Left lobe of liver (tissue), 2 donors: ENCODE measurements at regions not wholly inside any gene's neighbourhood (a gene's known extent, or its start where the extent isn't known, plus 50 kb on each side); places are given as distances from the start of the nearest gene placed in this dataset.

ENCODE experiments used
- ATAC-seq: fragments of 200-7000 bp; cut with Tn5 transposase; one replicate; pipeline ENCODE4 v1.9.1; 2020; ENCODE audit warnings: mild to moderate bottlenecking, moderate library complexity
- DNase-seq: peaks from one replicate; pipeline ENCODE4 v3.0.0-alpha.2; 2020; ENCODE audit warnings: low spot score
- donor health status: DM: no; HTN: no; CAD: no; lungs with moderate emphysema.
- donor health status: DM: no; HTN: yes; CAD: no.

GRCh38 chr17:70230850-70231640, 61.7 kb downstream of the KCNJ2 start:
- ATAC-seq, result no peak
- DNase-seq, result no peak

GRCh38 chr17:70232466-70232865, 63.1 kb downstream of the KCNJ2 start:
- DNase-seq (no peak), ATAC-seq (no peak)

- no peak for DNase-seq
- no peak for ATAC-seq
Observed at GRCh38 chr17:70235252-70235651, 65.9 kb downstream of the KCNJ2 start.

- no peak for DNase-seq
- ATAC-seq, result no peak
Observed at GRCh38 chr17:70238228-70238627, 68.9 kb downstream of the KCNJ2 start.

- DNase-seq, result no peak
- ATAC-seq, result no peak
Observed at GRCh38 chr17:70238646-70239045, 69.3 kb downstream of the KCNJ2 start.

GRCh38 chr17:70239391-70239826, 70.1 kb downstream of the KCNJ2 start:
- DNase-seq (no peak), ATAC-seq (no peak)

GRCh38 chr17:70241071-70241470, 71.7 kb downstream of the KCNJ2 start:
- no peak for ATAC-seq

GRCh38 chr17:70242781-70243437, 73.6 kb downstream of the KCNJ2 start:
- no peak for ATAC-seq
- DNase-seq, result no peak

More at GRCh38 chr17:70241071-70241470, 71.7 kb downstream of the KCNJ2 start:
- DNase-seq, result no peak

- DNase-seq (no peak), ATAC-seq (no peak)
Observed at GRCh38 chr17:70251706-70252105, 82.4 kb downstream of the KCNJ2 start.

- ATAC-seq, result no peak
- DNase-seq, result no peak
Observed at GRCh38 chr17:70254735-70255460, 85.6 kb downstream of the KCNJ2 start.

GRCh38 chr17:70256751-70257150, 87.4 kb downstream of the KCNJ2 start:
- ATAC-seq (no peak), DNase-seq (no peak)

GRCh38 chr17:70258465-70258864, 89.1 kb downstream of the KCNJ2 start:
- ATAC-seq (no peak), DNase-seq (no peak)

GRCh38 chr17:70259400-70259799, 90.1 kb downstream of the KCNJ2 start:
- DNase-seq, result no peak
- no peak for ATAC-seq

- DNase-seq, result no peak
- no peak for ATAC-seq
Observed at GRCh38 chr17:70261170-70261569, 91.8 kb downstream of the KCNJ2 start.

GRCh38 chr17:70265471-70265870, 96.1 kb downstream of the KCNJ2 start:
- DNase-seq (no peak), ATAC-seq (no peak)

GRCh38 chr17:70266394-70266793, 97.1 kb downstream of the KCNJ2 start:
- ATAC-seq (no peak), DNase-seq (no peak)

GRCh38 chr17:70268383-70268782, 99.1 kb downstream of the KCNJ2 start:
- no peak for DNase-seq
- no peak for ATAC-seq

GRCh38 chr17:70270554-70270953, 101.2 kb downstream of the KCNJ2 start:
- DNase-seq (no peak), ATAC-seq (no peak)

- ATAC-seq (no peak), DNase-seq (no peak)
Observed at GRCh38 chr17:70271200-70271599, 101.9 kb downstream of the KCNJ2 start.

GRCh38 chr17:70271672-70272071, 102.3 kb downstream of the KCNJ2 start:
- DNase-seq (no peak), ATAC-seq (no peak)

- no peak for DNase-seq
- ATAC-seq, result no peak
Observed at GRCh38 chr17:70274255-70274654, 104.9 kb downstream of the KCNJ2 start.

GRCh38 chr17:70276906-70277305, 107.6 kb downstream of the KCNJ2 start:
- ATAC-seq, result no peak

More at GRCh38 chr17:70276906-70277305, 107.6 kb downstream of the KCNJ2 start:
- DNase-seq, result no peak
